DMS153 treated with DMSO at 0.1 percent for 48 hours (cell line): ENCODE measurements at regions not wholly inside any gene's neighbourhood (a gene's known extent, or its start where the extent isn't known, plus 50 kb on each side); places are given as distances from the start of the nearest gene placed in this dataset.

ENCODE experiments used
- DNase-seq: peaks from one replicate; lab custom pipeline; 2025; ENCODE audit not compliant: unreplicated experiment; lab: John Stamatoyannopoulos, UW

- DNase-seq: no peak
These were observed 631.6 kb downstream of the HDGFL1 start for GRCh38 chr6:23200946-23201345.

- DNase-seq: no peak
These were observed 632.8 kb downstream of the HDGFL1 start for GRCh38 chr6:23202207-23202606.

GRCh38 chr6:23212398-23212797 is 643.0 kb downstream of the HDGFL1 start:
- no peak for DNase-seq

- no peak for DNase-seq
These were observed 643.8 kb downstream of the HDGFL1 start for GRCh38 chr6:23213193-23213592.

- DNase-seq: no peak
These were observed 644.3 kb downstream of the HDGFL1 start for GRCh38 chr6:23213651-23214050.

GRCh38 chr6:23218751-23219150 is 649.4 kb downstream of the HDGFL1 start:
- DNase-seq: peak; percentile 34

- DNase-seq: no peak
These were observed 653.4 kb downstream of the HDGFL1 start for GRCh38 chr6:23222724-23223123.

- DNase-seq: no peak
These were observed 655.2 kb downstream of the HDGFL1 start for GRCh38 chr6:23224540-23224939.

GRCh38 chr6:23228439-23229024 is 659.2 kb downstream of the HDGFL1 start:
- DNase-seq: no peak

- no peak for DNase-seq
These were observed 674.5 kb downstream of the HDGFL1 start for GRCh38 chr6:23243854-23244253.

- no peak for DNase-seq
These were observed 674.9 kb downstream of the HDGFL1 start for GRCh38 chr6:23244300-23244699.

GRCh38 chr6:23245572-23245971 is 676.2 kb downstream of the HDGFL1 start:
- no peak for DNase-seq

GRCh38 chr6:23246896-23247295 is 677.5 kb downstream of the HDGFL1 start:
- no peak for DNase-seq

GRCh38 chr6:23250556-23250955 is 681.2 kb downstream of the HDGFL1 start:
- DNase-seq: no peak

- no peak for DNase-seq
These were observed 693.5 kb downstream of the HDGFL1 start for GRCh38 chr6:23262864-23263263.

- no peak for DNase-seq
These were observed 695.9 kb downstream of the HDGFL1 start for GRCh38 chr6:23265270-23265669.

GRCh38 chr6:23266536-23266935 is 697.2 kb downstream of the HDGFL1 start:
- DNase-seq: no peak

GRCh38 chr6:23267651-23268050 is 698.3 kb downstream of the HDGFL1 start:
- no peak for DNase-seq

- DNase-seq: no peak
These were observed 699.0 kb downstream of the HDGFL1 start for GRCh38 chr6:23268348-23268747.

- no peak for DNase-seq
These were observed 700.1 kb downstream of the HDGFL1 start for GRCh38 chr6:23269436-23269835.

- no peak for DNase-seq
These were observed 703.2 kb downstream of the HDGFL1 start for GRCh38 chr6:23272536-23272935.

GRCh38 chr6:23277521-23278179 is 708.3 kb downstream of the HDGFL1 start:
- DNase-seq: no peak

GRCh38 chr6:23278180-23278532 is 708.8 kb downstream of the HDGFL1 start:
- DNase-seq: no peak
